K562 (cell line): ENCODE measurements at regions not wholly inside any gene's neighbourhood (a gene's known extent, or its start where the extent isn't known, plus 50 kb on each side); places are given as distances from the start of the nearest gene placed in this dataset.

Experiments used
- E2F5 ChIP-seq: sonication (generic); formaldehyde crosslinking; IDR thresholded peaks from 2 replicates; pipeline ENCODE4 v1.8.0; 2022; ENCODE audit warnings: mild to moderate bottlenecking, missing genetic modification reagents
- ERF ChIP-seq: fragments of 450-650 bp; formaldehyde crosslinking; IDR thresholded peaks from 2 replicates; pipeline ENCODE4 v1.4.0; 2020; ENCODE audit warnings: mild to moderate bottlenecking, mixed read lengths
- FOXJ3 ChIP-seq: sonication (generic); formaldehyde crosslinking; IDR thresholded peaks from 2 replicates; pipeline ENCODE4 v1.4.0; 2020; ENCODE audit warnings: mild to moderate bottlenecking, missing genetic modification reagents
- GATAD2A ChIP-seq: fragments of 450-650 bp; IDR thresholded peaks from 2 replicates; pipeline ENCODE4 v1.6.1; 2017
- HMGXB4 ChIP-seq: sonication (generic); formaldehyde crosslinking; IDR thresholded peaks from 2 replicates; pipeline ENCODE4 v1.8.1; 2023; ENCODE audit warnings: mild to moderate bottlenecking, missing genetic modification reagents
- MGA ChIP-seq: fragments of 450-650 bp; IDR thresholded peaks from 2 replicates; pipeline ENCODE4 v1.6.1; 2016; ENCODE audit warnings: mild to moderate bottlenecking, moderate library complexity
- PTRF ChIP-seq: fragments of 450-650 bp; IDR thresholded peaks from 2 replicates; pipeline ENCODE4 v1.6.1; 2016; ENCODE audit warnings: mild to moderate bottlenecking, missing genetic modification characterization, missing compliant biosample characterization
- RBFOX2 ChIP-seq: fragments of 200-400 bp; formaldehyde crosslinking; IDR thresholded peaks from 2 replicates; pipeline ENCODE4 v1.6.1; 2017; ENCODE audit warnings: low read depth, mild to moderate bottlenecking, low read length, moderate library complexity
- RBM39 ChIP-seq: fragments of 200-400 bp; formaldehyde crosslinking; optimal IDR thresholded peaks from 2 replicates; pipeline ENCODE3; 2018; ENCODE audit warnings: low read depth, low read length
- TEAD4 ChIP-seq, 2 experiments: sonication (generic) in 1 of 2; formaldehyde crosslinking in 1 of 2; IDR thresholded peaks; 2 replicates each; pipeline versions ENCODE4 v1.6.1 to v1.8.0; 2012 to 2022; ENCODE audit warnings: borderline replicate concordance in 1 of 2, inconsistent platforms in 1 of 2, low read length in 1 of 2, mild to moderate bottlenecking in 1 of 2, missing genetic modification reagents in 1 of 2
- TFAP4 ChIP-seq: sonication (generic); formaldehyde crosslinking; IDR thresholded peaks from 2 replicates; pipeline ENCODE4 v1.8.0; 2022; ENCODE audit warnings: missing genetic modification reagents, mild to moderate bottlenecking, moderate library complexity, borderline replicate concordance
- ZNF12 ChIP-seq: sonication (generic); formaldehyde crosslinking; IDR thresholded peaks from 2 replicates; pipeline ENCODE4 v1.4.0; 2020; ENCODE audit warnings: mild to moderate bottlenecking, missing genetic modification reagents

- TF ChIP-seq MGA (peak; percentile 79), RBFOX2 (no peak), ZNF12 (CRISPR knock-in tag) (no peak), FOXJ3 (no peak), PTRF (no peak), TEAD4 (IDR thresholded peaks at IDR 0.05; ENCODE audit: low read length) (no peak), TEAD4 (CRISPR knock-in tag; IDR thresholded peaks at IDR 0.05; ENCODE audit: borderline replicate concordance) (no peak), E2F5 (CRISPR knock-in tag) (no peak), ERF (CRISPR knock-in tag) (no peak), TFAP4 (CRISPR knock-in tag) (no peak), GATAD2A (no peak), HMGXB4 (no peak), RBM39 (no peak)
These were observed 282.6 kb downstream of the IRF8 start (continued) for GRCh38 chr16:86181526-86181925.
